Activated CD8-positive, alpha-beta T cell treated with anti-CD3 and anti-CD28 coated beads, Interleukin-2, amount 10 ng/mL, durations not matched to agents 7 days and 5 days (primary cell): ENCODE measurements at regions not wholly inside any gene's neighbourhood (a gene's known extent, or its start where the extent isn't known, plus 50 kb on each side); places are given as distances from the start of the nearest gene placed in this dataset.

Source experiments
- ATAC-seq: fragments of 150-1000 bp; cut with Tn5 transposase; one replicate; pipeline ENCODE4 v1.10.0; 2021; ENCODE audit warnings: moderate library complexity
- CTCF ChIA-PET: fragments of 350-600 bp; sonication (Branson Sonifier 250); formaldehyde crosslinking; loops from one replicate; lab custom pipeline; 2021; ENCODE audit warnings: antibody characterized with exemption; lab: Charles Lee
- POLR2A ChIA-PET: fragments of 350-600 bp; sonication (Branson Sonifier 250); formaldehyde crosslinking; loops from one replicate; lab custom pipeline; 2021; ENCODE audit warnings: antibody characterized with exemption; lab: Charles Lee
- DNase-seq: peaks from one replicate; pipeline ENCODE4 v3.0.0-alpha.2; 2020
- H3K27ac Mint-ChIP-seq: one replicate; pipeline ENCODE4 v1.8.0; 2021; ENCODE audit warnings: mild to moderate bottlenecking, mixed read lengths
- H3K27me3 Mint-ChIP-seq: one replicate; pipeline ENCODE4 v1.8.0; 2021; ENCODE audit warnings: low read depth, mixed read lengths
- H3K36me3 Mint-ChIP-seq: one replicate; pipeline ENCODE4 v1.8.0; 2021; ENCODE audit warnings: low read depth, mixed read lengths
- H3K4me1 Mint-ChIP-seq: one replicate; pipeline ENCODE4 v1.8.0; 2021; ENCODE audit warnings: low read depth, mixed read lengths
- H3K4me3 Mint-ChIP-seq: one replicate; pipeline ENCODE4 v1.8.0; 2021; ENCODE audit warnings: mild to moderate bottlenecking, mixed read lengths
- H3K9me3 Mint-ChIP-seq: one replicate; pipeline ENCODE4 v1.8.0; 2022; ENCODE audit warnings: mixed read lengths; ENCODE audit not compliant: insufficient read depth

- Mint-ChIP-seq H3K4me1 (no peaks in the 10 kb centered on the region), H3K27me3 (peaks cover 6% of the 10 kb centered on the region), H3K4me3 (no peak overlapping the region), H3K9me3 (no peaks in the 10 kb centered on the region), H3K36me3 (no peaks in the 10 kb centered on the region), H3K27ac (no peak overlapping the region)
- ChIA-PET POLR2A (no interaction called here), CTCF (interaction anchor here (1.1 kb wide), 1 partner anchor 12 kb away, joined by 3 read pairs; no protein-coding TSS in a partner anchor)
- ATAC-seq (no peak), DNase-seq (no peak)
These were observed 408.5 kb downstream of the DLEU7 start for GRCh38 chr13:50435011-50435410.

- no peak for DNase-seq
- CTCF ChIA-PET: no interaction called here
- Mint-ChIP-seq H3K27me3 (peaks cover 6% of the 10 kb centered on the region), H3K9me3 (no peaks in the 10 kb centered on the region), H3K4me1 (no peaks in the 10 kb centered on the region), H3K4me3 (no peak overlapping the region), H3K27ac (no peak overlapping the region), H3K36me3 (no peaks in the 10 kb centered on the region)
- POLR2A ChIA-PET: interaction anchor here (1.3 kb wide), 1 partner anchor 14 kb away, joined by 4 read pairs; no protein-coding TSS in a partner anchor
- no peak for ATAC-seq
These were observed 406.2 kb downstream of the DLEU7 start for GRCh38 chr13:50437252-50437651.

- ChIA-PET POLR2A (no interaction called here), CTCF (no interaction called here)
- Mint-ChIP-seq H3K27me3 (peaks cover 3% of the 10 kb centered on the region), H3K9me3 (no peaks in the 10 kb centered on the region), H3K36me3 (no peaks in the 10 kb centered on the region), H3K4me1 (peaks cover 4% of the 10 kb centered on the region), H3K27ac (no peak overlapping the region), H3K4me3 (no peak overlapping the region)
- DNase-seq (no peak), ATAC-seq (no peak)
These were observed 405.1 kb downstream of the DLEU7 start for GRCh38 chr13:50438351-50438750.

- no peaks in the 10 kb centered on the region for H3K36me3 Mint-ChIP-seq
- peaks cover 4% of the 10 kb centered on the region for H3K4me1 Mint-ChIP-seq
These were observed 402.4 kb downstream of the DLEU7 start for GRCh38 chr13:50441130-50441529.

GRCh38 chr13:50444726-50445125 lies 398.8 kb downstream of the DLEU7 start:
- no peak for ATAC-seq
- CTCF ChIA-PET: interaction anchor here (0.9 kb wide), 1 partner anchor 169 kb away, joined by 3 read pairs; no protein-coding TSS in a partner anchor

More at GRCh38 chr13:50441130-50441529, 402.4 kb downstream of the DLEU7 start:
- no peak overlapping the region for H3K4me3 Mint-ChIP-seq
- ATAC-seq (no peak), DNase-seq (no peak)
- H3K27me3 Mint-ChIP-seq: peaks cover 5% of the 10 kb centered on the region
- H3K27ac Mint-ChIP-seq: no peak overlapping the region
- ChIA-PET POLR2A (no interaction called here), CTCF (no interaction called here)
- no peaks in the 10 kb centered on the region for H3K9me3 Mint-ChIP-seq

GRCh38 chr13:50446611-50447010 lies 396.9 kb downstream of the DLEU7 start:
- Mint-ChIP-seq H3K9me3 (no peaks in the 10 kb centered on the region), H3K36me3 (no peaks in the 10 kb centered on the region), H3K27ac (no peak overlapping the region), H3K4me3 (no peak overlapping the region), H3K4me1 (peaks cover 4% of the 10 kb centered on the region), H3K27me3 (peaks cover 2% of the 10 kb centered on the region)
- ChIA-PET POLR2A (interaction anchor here (0.6 kb wide), 1 partner anchor 171 kb away, joined by 3 read pairs; no protein-coding TSS in a partner anchor), CTCF (no interaction called here)
- DNase-seq: no peak
- ATAC-seq: no peak

More at GRCh38 chr13:50444726-50445125, 398.8 kb downstream of the DLEU7 start:
- peaks cover 4% of the 10 kb centered on the region for H3K4me1 Mint-ChIP-seq
- POLR2A ChIA-PET: no interaction called here
- DNase-seq: no peak
- H3K9me3 Mint-ChIP-seq: no peaks in the 10 kb centered on the region
- no peak overlapping the region for H3K4me3 Mint-ChIP-seq
- no peak overlapping the region for H3K27ac Mint-ChIP-seq
- H3K27me3 Mint-ChIP-seq: peaks cover 5% of the 10 kb centered on the region
- no peaks in the 10 kb centered on the region for H3K36me3 Mint-ChIP-seq

GRCh38 chr13:50448535-50448998 lies 394.9 kb downstream of the DLEU7 start:
- H3K9me3 Mint-ChIP-seq: no peaks in the 10 kb centered on the region
- no peak overlapping the region for H3K4me3 Mint-ChIP-seq
- POLR2A ChIA-PET: no interaction called here
- H3K27me3 Mint-ChIP-seq: peaks cover 2% of the 10 kb centered on the region
- no peaks in the 10 kb centered on the region for H3K4me1 Mint-ChIP-seq
- CTCF ChIA-PET: interaction anchor here (1.5 kb wide), 1 partner anchor 325 kb away, joined by 4 read pairs; no protein-coding TSS in a partner anchor
- DNase-seq (no peak), ATAC-seq (no peak)
- no peaks in the 10 kb centered on the region for H3K36me3 Mint-ChIP-seq
- H3K27ac Mint-ChIP-seq: no peak overlapping the region

- Mint-ChIP-seq H3K4me1 (no peaks in the 10 kb centered on the region), H3K4me3 (no peak overlapping the region), H3K27ac (no peak overlapping the region), H3K9me3 (no peaks in the 10 kb centered on the region), H3K27me3 (peaks cover 2% of the 10 kb centered on the region), H3K36me3 (no peaks in the 10 kb centered on the region)
- DNase-seq: no peak
- ATAC-seq: no peak
- POLR2A ChIA-PET: no interaction called here
- CTCF ChIA-PET: interaction anchor here (1.5 kb wide), 1 partner anchor 326 kb away, joined by 4 read pairs; no protein-coding TSS in a partner anchor
These were observed 394.0 kb downstream of the DLEU7 start for GRCh38 chr13:50449465-50449864.

- ATAC-seq: no peak
- H3K27ac Mint-ChIP-seq: no peak overlapping the region
- ChIA-PET CTCF (no interaction called here), POLR2A (no interaction called here)
- no peaks in the 10 kb centered on the region for H3K4me1 Mint-ChIP-seq
- H3K27me3 Mint-ChIP-seq: no peaks in the 10 kb centered on the region
- no peaks in the 10 kb centered on the region for H3K36me3 Mint-ChIP-seq
- H3K4me3 Mint-ChIP-seq: no peak overlapping the region
- no peak for DNase-seq
- no peaks in the 10 kb centered on the region for H3K9me3 Mint-ChIP-seq
These were observed 393.2 kb downstream of the DLEU7 start for GRCh38 chr13:50450279-50450678.

- no peak overlapping the region for H3K4me3 Mint-ChIP-seq
- no peaks in the 10 kb centered on the region for H3K9me3 Mint-ChIP-seq
- POLR2A ChIA-PET: no interaction called here
- ATAC-seq (no peak), DNase-seq (no peak)
- H3K4me1 Mint-ChIP-seq: no peaks in the 10 kb centered on the region
- H3K27ac Mint-ChIP-seq: no peak overlapping the region
- no peaks in the 10 kb centered on the region for H3K27me3 Mint-ChIP-seq
- H3K36me3 Mint-ChIP-seq: no peaks in the 10 kb centered on the region
- CTCF ChIA-PET: no interaction called here
These were observed 391.9 kb downstream of the DLEU7 start for GRCh38 chr13:50451609-50452008.

GRCh38 chr13:50452028-50452427 lies 391.5 kb downstream of the DLEU7 start:
- CTCF ChIA-PET: no interaction called here
- H3K27ac Mint-ChIP-seq: no peak overlapping the region
- no peak for ATAC-seq
- no peaks in the 10 kb centered on the region for H3K36me3 Mint-ChIP-seq
- DNase-seq: no peak
- no peak overlapping the region for H3K4me3 Mint-ChIP-seq
- POLR2A ChIA-PET: no interaction called here
- no peaks in the 10 kb centered on the region for H3K27me3 Mint-ChIP-seq
- H3K4me1 Mint-ChIP-seq: no peaks in the 10 kb centered on the region
- no peaks in the 10 kb centered on the region for H3K9me3 Mint-ChIP-seq

- ChIA-PET CTCF (no interaction called here), POLR2A (no interaction called here)
- Mint-ChIP-seq H3K9me3 (no peaks in the 10 kb centered on the region), H3K27ac (no peak overlapping the region), H3K4me1 (no peaks in the 10 kb centered on the region), H3K36me3 (no peaks in the 10 kb centered on the region), H3K4me3 (no peak overlapping the region), H3K27me3 (no peaks in the 10 kb centered on the region)
- ATAC-seq: no peak
- no peak for DNase-seq
These were observed 390.7 kb downstream of the DLEU7 start for GRCh38 chr13:50452756-50453155.

GRCh38 chr13:50453188-50453587 lies 390.3 kb downstream of the DLEU7 start:
- DNase-seq (no peak), ATAC-seq (no peak)
- no peaks in the 10 kb centered on the region for H3K4me1 Mint-ChIP-seq
- no peaks in the 10 kb centered on the region for H3K27me3 Mint-ChIP-seq
- ChIA-PET POLR2A (no interaction called here), CTCF (no interaction called here)
- H3K36me3 Mint-ChIP-seq: no peaks in the 10 kb centered on the region
- no peak overlapping the region for H3K27ac Mint-ChIP-seq
- no peaks in the 10 kb centered on the region for H3K9me3 Mint-ChIP-seq
- no peak overlapping the region for H3K4me3 Mint-ChIP-seq
